Testis (tissue), 2 donors: ENCODE measurements at regions not wholly inside any gene's neighbourhood (a gene's known extent, or its start where the extent isn't known, plus 50 kb on each side); places are given as distances from the start of the nearest gene placed in this dataset.

Source experiments
- DNase-seq: peaks from one replicate; pipeline ENCODE4 v3.0.0-alpha.2; 2019
- H3K27ac ChIP-seq, 2 donors: fragments of 200-600 bp; sonication (generic); one replicate each; pipeline ENCODE4 v1.5.1; 2019
- H3K27me3 ChIP-seq: fragments of 200-600 bp; sonication (generic); one replicate; pipeline ENCODE4 v1.5.1; 2019
- H3K36me3 ChIP-seq: fragments of 200-600 bp; sonication (generic); one replicate; pipeline ENCODE4 v1.5.1; 2017; ENCODE audit warnings: low read depth; ENCODE audit errors: missing control alignments
- H3K4me1 ChIP-seq: fragments of 200-600 bp; sonication (generic); one replicate; pipeline ENCODE4 v1.5.1; 2019
- H3K4me3 ChIP-seq, 2 donors: fragments of 200-600 bp; sonication (generic); one replicate each; pipeline ENCODE4 v1.5.1; 2017 to 2019
- H3K9me3 ChIP-seq: fragments of 200-600 bp; sonication (generic); one replicate; pipeline ENCODE4 v1.5.1; 2017
- CTCF ChIP-seq, 3 experiments: fragments of 450-650 bp in 2 of 3; fragments of 200-600 bp in 1 of 3; sonication (generic) in 1 of 3; IDR thresholded peaks; one replicate each; pipeline ENCODE4 v1.5.1; 2016 to 2019; ENCODE audit warnings: antibody characterized with exemption in 3 of 3, mild to moderate bottlenecking in 2 of 3, moderate library complexity in 1 of 3
- POLR2A ChIP-seq: fragments of 450-650 bp; IDR thresholded peaks from one replicate; pipeline ENCODE4 v1.6.1; 2017; ENCODE audit warnings: antibody characterized with exemption, mild to moderate bottlenecking, moderate library complexity
- WGBS, 2 donors: methylation state at CpG; one replicate each; pipeline ENCODE4 v1.1.5; 2018; 5-methylcytosine and 5-hydroxymethylcytosine counted together
- intact Hi-C: fragments of 100-400 bp; cut with DNase I; formaldehyde crosslinking; loops from one replicate; pipeline ENCODE4 v1.15.1; 2023; ENCODE audit warnings: low total_unique reads

- H3K27me3 ChIP-seq: no peaks in the 10 kb centered on the region
- TF ChIP-seq CTCF (IDR thresholded peaks at IDR 0.05): no peak
- no peak for DNase-seq
- no peak overlapping the region for H3K4me3 ChIP-seq
- no peaks in the 10 kb centered on the region for H3K36me3 ChIP-seq
- 70 to 74% methylated on average over 5 of the region's 5 CpGs for WGBS, 2 donors
- no peaks in the 10 kb centered on the region for H3K4me1 ChIP-seq
- intact Hi-C loops: no loop called here
- H3K9me3 ChIP-seq: no peaks in the 10 kb centered on the region
- no peak overlapping the region for H3K27ac ChIP-seq
These were observed 144.2 kb upstream of the FBXL4 start for GRCh38 chr6:99091985-99092384.

GRCh38 chr6:99080191-99080590 lies 132.4 kb upstream of the FBXL4 start:
- H3K27ac ChIP-seq: no peak overlapping the region
- TF ChIP-seq CTCF (IDR thresholded peaks at IDR 0.05): no peak
- TF ChIP-seq POLR2A: no peak
- no peaks in the 10 kb centered on the region for H3K27me3 ChIP-seq
- H3K4me1 ChIP-seq: no peaks in the 10 kb centered on the region
- H3K4me3 ChIP-seq: no peak overlapping the region
- H3K36me3 ChIP-seq: no peaks in the 10 kb centered on the region
- intact Hi-C loops: no loop called here
- no peak for DNase-seq
- WGBS, 2 donors: 57 to 69% methylated on average over 1 to 2 of the region's 2 CpGs
- H3K9me3 ChIP-seq: no peaks in the 10 kb centered on the region

DNA sequence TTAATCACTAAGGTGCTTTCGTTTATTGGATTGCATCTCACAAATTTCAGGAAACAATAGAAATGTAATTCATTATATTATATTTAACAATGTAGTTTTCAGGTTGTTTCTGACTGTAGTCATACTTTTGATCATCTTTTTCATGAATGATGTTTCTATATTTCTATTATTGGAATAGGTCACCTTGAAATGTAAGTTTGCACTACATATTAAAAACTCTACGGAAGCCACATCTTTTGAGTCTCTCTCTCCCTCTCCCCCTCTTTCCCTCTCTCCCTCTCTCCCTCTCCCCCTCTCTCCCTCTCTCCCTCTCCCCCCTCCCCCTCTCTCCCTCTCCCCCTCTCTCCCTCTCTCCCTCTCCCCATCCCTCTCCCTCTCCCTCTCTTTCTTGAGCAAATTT lies 131.3 kb upstream of the FBXL4 start:
- no peaks in the 10 kb centered on the region for H3K4me1 ChIP-seq
- no peak overlapping the region for H3K27ac ChIP-seq
- no peak for DNase-seq
- no peaks in the 10 kb centered on the region for H3K27me3 ChIP-seq
- WGBS, 2 donors: 78 to 95% methylated on average over 2 of the region's 2 CpGs
- no peaks in the 10 kb centered on the region for H3K36me3 ChIP-seq
- no peaks in the 10 kb centered on the region for H3K9me3 ChIP-seq
- TF ChIP-seq POLR2A: no peak
- no peak for TF ChIP-seq CTCF (IDR thresholded peaks at IDR 0.05)
- no peak overlapping the region for H3K4me3 ChIP-seq
- intact Hi-C loops: no loop called here

GRCh38 chr6:99073223-99073622 lies 125.5 kb upstream of the FBXL4 start:
- H3K4me3 ChIP-seq: no peak overlapping the region
- no peak for DNase-seq
- no peaks in the 10 kb centered on the region for H3K4me1 ChIP-seq
- no peaks in the 10 kb centered on the region for H3K9me3 ChIP-seq
- WGBS, 2 donors: 85 to 93% methylated on average over 4 of the region's 4 CpGs
- H3K27me3 ChIP-seq: no peaks in the 10 kb centered on the region
- TF ChIP-seq POLR2A (no peak), CTCF (IDR thresholded peaks at IDR 0.05) (no peak)
- no peak overlapping the region for H3K27ac ChIP-seq
- intact Hi-C loops: no loop called here
- no peaks in the 10 kb centered on the region for H3K36me3 ChIP-seq

GRCh38 chr6:99066044-99066443 lies 118.3 kb upstream of the FBXL4 start:
- TF ChIP-seq CTCF (IDR thresholded peaks at IDR 0.05) (no peak), POLR2A (no peak)
- H3K36me3 ChIP-seq: no peaks in the 10 kb centered on the region
- 33 to 61% methylated on average over 3 of the region's 3 CpGs for WGBS, 2 donors
- no peaks in the 10 kb centered on the region for H3K4me1 ChIP-seq
- no peak for DNase-seq
- intact Hi-C loops: no loop called here
- H3K4me3 ChIP-seq: no peak overlapping the region
- H3K27ac ChIP-seq: no peak overlapping the region
- no peaks in the 10 kb centered on the region for H3K9me3 ChIP-seq
- H3K27me3 ChIP-seq: no peaks in the 10 kb centered on the region
